CD4-positive, alpha-beta T cell (primary cell): ENCODE measurements at regions not wholly inside any gene's neighbourhood (a gene's known extent, or its start where the extent isn't known, plus 50 kb on each side); places are given as distances from the start of the nearest gene placed in this dataset.

Experiments used
- ATAC-seq: fragments of 200-7000 bp; cut with Tn5 transposase; one replicate; pipeline ENCODE4 v1.10.0; 2022; ENCODE audit warnings: mild to moderate bottlenecking; ENCODE audit not compliant: poor library complexity
- CTCF ChIA-PET: fragments of 350-600 bp; sonication (Branson Sonifier 250); formaldehyde crosslinking; loops from one replicate; lab custom pipeline; 2021; ENCODE audit warnings: antibody characterized with exemption, inconsistent platforms; lab: Charles Lee
- POLR2A ChIA-PET: fragments of 350-600 bp; sonication (Branson Sonifier 250); formaldehyde crosslinking; loops from one replicate; lab custom pipeline; 2021; ENCODE audit warnings: antibody characterized with exemption, inconsistent platforms; lab: Charles Lee
- DNase-seq, 14 experiments: peaks; one replicate each; pipeline ENCODE4 v3.0.0-alpha.2; 2013 to 2020; ENCODE audit warnings: mixed read lengths in 2 of 14
- H3K27ac ChIP-seq, 2 donors: one replicate each; pipeline versions ENCODE4 v1.5.1 to v1.7.0; 2013; ENCODE audit warnings: low read length in 2 of 2, low read depth in 1 of 2, mild to moderate bottlenecking in 1 of 2
- H3K27me3 ChIP-seq, 2 experiments: 1 replicate in 1 of 2; 2 replicates in 1 of 2; pipeline versions ENCODE4 v1.6.1 to v1.7.0; 2013; ENCODE audit warnings: low read length in 2 of 2, control low read depth in 1 of 2, mild to moderate bottlenecking in 1 of 2, moderate library complexity in 1 of 2; ENCODE audit not compliant: insufficient read depth in 2 of 2, control insufficient read depth in 1 of 2
- H3K36me3 ChIP-seq: one replicate; pipeline ENCODE4 v1.6.1; 2013; ENCODE audit warnings: low read length, control low read depth; ENCODE audit not compliant: insufficient read depth
- H3K4me1 ChIP-seq: one replicate; pipeline ENCODE4 v1.6.1; 2013; ENCODE audit warnings: low read length, control low read depth; ENCODE audit not compliant: insufficient read depth
- H3K4me3 ChIP-seq: one replicate; pipeline ENCODE4 v1.5.1; 2013; ENCODE audit warnings: mild to moderate bottlenecking, low read length, moderate library complexity
- H3K9me3 ChIP-seq, 2 experiments: 1 replicate in 1 of 2; 2 replicates in 1 of 2; pipeline versions ENCODE4 v1.6.1 to v1.7.0; 2013; ENCODE audit warnings: low read length in 2 of 2, mild to moderate bottlenecking in 2 of 2, control low read depth in 1 of 2, moderate library complexity in 1 of 2; ENCODE audit not compliant: control insufficient read depth in 1 of 2, insufficient read depth in 1 of 2
- H3K27ac Mint-ChIP-seq: one replicate; pipeline ENCODE4 v1.8.0; 2020; ENCODE audit warnings: mixed read lengths
- H3K27me3 Mint-ChIP-seq: one replicate; pipeline ENCODE4 v1.8.0; 2021; ENCODE audit warnings: mixed read lengths
- H3K36me3 Mint-ChIP-seq: one replicate; pipeline ENCODE4 v1.8.0; 2021; ENCODE audit warnings: low read depth, mixed read lengths
- H3K4me1 Mint-ChIP-seq: one replicate; pipeline ENCODE4 v1.8.0; 2021; ENCODE audit warnings: low read depth, mixed read lengths
- H3K4me3 Mint-ChIP-seq: one replicate; pipeline ENCODE4 v1.8.0; 2020; ENCODE audit warnings: mild to moderate bottlenecking, mixed read lengths
- H3K9me3 Mint-ChIP-seq: one replicate; pipeline ENCODE4 v1.8.0; 2020; ENCODE audit warnings: mixed read lengths
- CTCF ChIP-seq: fragments of 200-600 bp; IDR thresholded peaks from one replicate; pipeline ENCODE4 v1.8.0; 2022; ENCODE audit warnings: antibody characterized with exemption, mild to moderate bottlenecking
- intact Hi-C, 2 experiments: fragments of 100-400 bp; cut with DNase I in 1 of 2; cut with micrococcal nuclease in 1 of 2; formaldehyde crosslinking; loops; one replicate each; pipeline versions ENCODE4 v1.15.1 to v1.9.0; 2023 to 2025; cut with DNase I, micrococcal nuclease

DNA sequence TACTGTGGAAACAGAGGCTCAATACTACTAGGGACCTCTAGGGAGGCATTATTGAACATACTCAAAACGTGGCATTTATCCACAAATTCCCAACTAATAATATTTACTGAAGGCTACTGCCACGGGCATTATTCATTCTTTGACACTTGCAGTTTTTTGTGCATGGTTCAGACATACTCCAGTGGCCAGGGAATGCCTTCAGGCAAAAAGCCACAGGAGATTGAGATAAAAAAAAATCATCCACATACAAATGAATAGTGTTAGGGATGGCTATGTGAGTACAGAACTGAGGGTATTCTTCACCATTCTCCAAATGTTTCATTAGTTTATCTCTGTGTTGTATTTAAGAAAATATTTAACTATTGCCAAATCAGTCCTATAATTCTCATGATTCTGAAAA, 974.9 kb upstream of the PIK3C3 start:
- ATAC-seq (no peak), DNase-seq (no peak)
- Mint-ChIP-seq H3K9me3 (peaks cover 5% of the 10 kb centered on the region), H3K27ac (no peak overlapping the region), H3K4me1 (no peaks in the 10 kb centered on the region), H3K36me3 (no peaks in the 10 kb centered on the region), H3K27me3 (no peaks in the 10 kb centered on the region), H3K4me3 (no peak overlapping the region)
- intact Hi-C loops: loop anchor here in 1 of 2 experiments (10.0 kb wide), 1 partner anchor 1385 kb away; no protein-coding TSS in a partner anchor
- H3K27ac ChIP-seq: no peak overlapping the region
- no peaks in the 10 kb centered on the region for H3K27me3 ChIP-seq
- no peak for TF ChIP-seq CTCF
- H3K36me3 ChIP-seq: no peaks in the 10 kb centered on the region
- H3K4me3 ChIP-seq: no peak overlapping the region
- ChIA-PET CTCF (no interaction called here), POLR2A (no interaction called here)
- H3K4me1 ChIP-seq: no peaks in the 10 kb centered on the region
- H3K9me3 ChIP-seq: peaks cover 0 to 7% of the 10 kb centered on the region in 2 experiments

GRCh38 chr18:40976050-40976449, 979.0 kb upstream of the PIK3C3 start:
- Histone ChIP-seq H3K27me3 (no peaks in the 10 kb centered on the region), H3K27ac (no peak overlapping the region), H3K9me3 (peaks cover 0 to 7% of the 10 kb centered on the region in 2 experiments), H3K36me3 (no peaks in the 10 kb centered on the region), H3K4me3 (no peak overlapping the region), H3K4me1 (no peaks in the 10 kb centered on the region)
- intact Hi-C loops: no loop called here
- Mint-ChIP-seq H3K4me3 (no peak overlapping the region), H3K27ac (no peak overlapping the region), H3K9me3 (peaks cover 8% of the 10 kb centered on the region), H3K4me1 (no peaks in the 10 kb centered on the region), H3K36me3 (no peaks in the 10 kb centered on the region), H3K27me3 (no peaks in the 10 kb centered on the region)
- DNase-seq (no peak), ATAC-seq (no peak)
- ChIA-PET CTCF (no interaction called here), POLR2A (no interaction called here)
- TF ChIP-seq CTCF: no peak

GRCh38 chr18:40974448-40974847, 980.6 kb upstream of the PIK3C3 start:
- H3K9me3 Mint-ChIP-seq: peaks cover 8% of the 10 kb centered on the region
- H3K4me3 Mint-ChIP-seq: no peak overlapping the region
- Histone ChIP-seq H3K9me3 (peaks cover 0 to 7% of the 10 kb centered on the region in 2 experiments), H3K27me3 (no peaks in the 10 kb centered on the region), H3K27ac (no peak overlapping the region), H3K4me3 (no peak overlapping the region), H3K36me3 (no peaks in the 10 kb centered on the region), H3K4me1 (no peaks in the 10 kb centered on the region)
- CTCF ChIA-PET: no interaction called here
- H3K36me3 Mint-ChIP-seq: no peaks in the 10 kb centered on the region
- TF ChIP-seq CTCF: no peak
- no peaks in the 10 kb centered on the region for H3K27me3 Mint-ChIP-seq
- no peak overlapping the region for H3K27ac Mint-ChIP-seq
- POLR2A ChIA-PET: no interaction called here
- DNase-seq: no peak
- H3K4me1 Mint-ChIP-seq: no peaks in the 10 kb centered on the region
- no peak for ATAC-seq
- intact Hi-C loops: no loop called here
